PC-9 (cell line): ENCODE measurements at regions not wholly inside any gene's neighbourhood (a gene's known extent, or its start where the extent isn't known, plus 50 kb on each side); places are given as distances from the start of the nearest gene placed in this dataset.

Experiments
- CTCF ChIP-seq: fragments of 200-600 bp; sonication (generic); conservative IDR thresholded peaks from 2 replicates; pipeline ENCODE4 v1.6.1; 2017; ENCODE audit warnings: mixed run types, antibody characterized with exemption, mild to moderate bottlenecking, moderate library complexity
- EZH2 ChIP-seq: fragments of 200-600 bp; sonication (generic); IDR thresholded peaks from 2 replicates; pipeline ENCODE4 v1.8.0; 2017; ENCODE audit warnings: antibody characterized with exemption, low read depth

DNA sequence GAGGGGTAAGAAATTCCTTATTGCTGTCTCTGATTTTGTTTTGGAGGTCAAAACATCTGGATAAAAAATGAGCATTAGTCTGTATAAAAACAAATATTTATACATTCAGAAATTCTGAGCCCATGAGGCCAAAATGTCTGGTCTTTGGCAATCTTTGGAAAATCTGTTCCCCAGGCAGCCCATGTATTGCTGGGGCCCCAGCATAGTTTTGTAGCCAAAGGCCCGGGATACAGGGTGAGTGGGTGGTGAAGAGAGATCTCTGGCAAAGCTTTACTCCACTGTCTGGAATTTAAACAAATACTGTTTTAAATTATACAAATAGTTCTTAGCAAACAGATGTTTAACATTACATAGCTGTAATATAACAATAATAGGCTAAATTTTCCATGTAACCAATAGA, 134.7 kb upstream of the GALNT17 start:
- TF ChIP-seq CTCF (no peak), EZH2 (no peak)
